ENCODE measurements at regions not wholly inside any gene's neighbourhood (a gene's known extent, or its start where the extent isn't known, plus 50 kb on each side); places are given as distances from the start of the nearest gene placed in this dataset.

- Mint-ChIP-seq H3K27ac (ENCODE audit: unreplicated experiment) (no peak overlapping the region), H3K27me3 (ENCODE audit: unreplicated experiment) (no peaks in the 10 kb centered on the region), H3K4me1 (ENCODE audit: unreplicated experiment) (peaks cover 21% of the 10 kb centered on the region), H3K4me3 (ENCODE audit: unreplicated experiment) (no peak overlapping the region), H3K36me3 (ENCODE audit: low read depth, unreplicated experiment) (no peaks in the 10 kb centered on the region), H3K9me3 (ENCODE audit: unreplicated experiment) (no peaks in the 10 kb centered on the region)
- no peak for DNase-seq (ENCODE audit: low spot score)
- TF ChIP-seq CTCF (IDR thresholded peaks at IDR 0.05; ENCODE audit: unreplicated experiment): no peak
These were observed 166.8 kb downstream of the NRP2 start for GRCh38 chr2:205849136-205849535.

DNA sequence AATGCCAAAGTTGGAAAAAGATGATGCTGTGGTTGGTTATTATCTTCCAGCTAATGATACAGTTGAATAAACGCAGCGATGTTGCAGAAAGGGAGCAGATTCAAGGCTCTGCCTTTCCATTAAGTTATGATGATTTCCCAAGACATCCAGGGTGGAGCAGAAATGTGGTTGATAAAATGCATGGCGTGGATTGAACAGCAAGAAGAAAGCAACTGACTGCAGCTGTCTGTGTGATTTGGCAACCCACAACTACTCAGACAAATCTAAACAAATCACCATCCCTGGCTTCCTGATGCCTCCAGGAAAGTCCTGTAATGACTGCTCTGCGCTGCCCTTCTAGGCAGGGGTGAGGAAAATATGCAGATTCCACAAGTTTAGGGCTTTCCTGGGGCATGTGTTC is 166.3 kb downstream of the NRP2 start:
- no peak overlapping the region for H3K4me3 Mint-ChIP-seq (ENCODE audit: unreplicated experiment)
- no peak overlapping the region for H3K27ac Mint-ChIP-seq (ENCODE audit: unreplicated experiment)
- no peaks in the 10 kb centered on the region for H3K27me3 Mint-ChIP-seq (ENCODE audit: unreplicated experiment)
- peaks cover 16% of the 10 kb centered on the region for H3K4me1 Mint-ChIP-seq (ENCODE audit: unreplicated experiment)
- DNase-seq (ENCODE audit: low spot score): no peak
- no peaks in the 10 kb centered on the region for H3K9me3 Mint-ChIP-seq (ENCODE audit: unreplicated experiment)
- no peaks in the 10 kb centered on the region for H3K36me3 Mint-ChIP-seq (ENCODE audit: low read depth, unreplicated experiment)
- no peak for TF ChIP-seq CTCF (IDR thresholded peaks at IDR 0.05; ENCODE audit: unreplicated experiment)
